Sigmoid colon (tissue), 4 donors: ENCODE measurements at regions not wholly inside any gene's neighbourhood (a gene's known extent, or its start where the extent isn't known, plus 50 kb on each side); places are given as distances from the start of the nearest gene placed in this dataset.

ENCODE experiments used
- POLR2A ChIP-seq, 2 donors: fragments of 450-650 bp; IDR thresholded peaks; one replicate each; pipeline ENCODE4 v1.6.1; 2016; ENCODE audit warnings: antibody characterized with exemption in 2 of 2, mild to moderate bottlenecking in 2 of 2, moderate library complexity in 2 of 2
- POLR2AphosphoS5 ChIP-seq, 4 donors: sonication (generic); formaldehyde crosslinking; IDR thresholded peaks; one replicate each; pipeline ENCODE4 v1.6.1; 2017; ENCODE audit warnings: antibody characterized with exemption in 4 of 4
- TF ChIP-seq, protein P1 (sequence below), 4 experiments: fragments of 450-650 bp in 3 of 4; fragments of 200-600 bp in 1 of 4; IDR thresholded peaks; one replicate each; pipeline ENCODE4 v1.5.1; 2016 to 2019; ENCODE audit warnings: antibody characterized with exemption in 4 of 4, mild to moderate bottlenecking in 3 of 4, moderate library complexity in 2 of 4

DNA sequence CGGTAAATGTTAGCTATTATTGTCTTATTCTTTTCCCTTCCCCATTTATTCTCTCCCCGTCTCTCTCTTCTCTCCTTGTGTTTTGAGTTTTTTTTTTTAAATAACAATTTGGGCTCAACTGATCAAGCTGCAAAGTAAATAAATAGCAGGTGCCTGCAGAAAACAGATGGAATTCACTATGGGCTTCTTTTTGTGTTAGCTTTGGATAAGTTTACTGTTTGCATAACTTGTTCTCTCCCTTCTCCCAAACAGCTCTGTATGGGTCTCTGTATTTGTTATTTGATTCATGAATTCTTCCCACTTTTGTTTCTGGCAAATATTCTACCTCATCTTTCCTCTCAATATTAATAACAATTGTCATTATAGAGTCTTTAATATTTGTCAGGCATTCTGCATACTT is 111.8 kb upstream of the ASTN2 start:
- TF ChIP-seq, protein P1, sequence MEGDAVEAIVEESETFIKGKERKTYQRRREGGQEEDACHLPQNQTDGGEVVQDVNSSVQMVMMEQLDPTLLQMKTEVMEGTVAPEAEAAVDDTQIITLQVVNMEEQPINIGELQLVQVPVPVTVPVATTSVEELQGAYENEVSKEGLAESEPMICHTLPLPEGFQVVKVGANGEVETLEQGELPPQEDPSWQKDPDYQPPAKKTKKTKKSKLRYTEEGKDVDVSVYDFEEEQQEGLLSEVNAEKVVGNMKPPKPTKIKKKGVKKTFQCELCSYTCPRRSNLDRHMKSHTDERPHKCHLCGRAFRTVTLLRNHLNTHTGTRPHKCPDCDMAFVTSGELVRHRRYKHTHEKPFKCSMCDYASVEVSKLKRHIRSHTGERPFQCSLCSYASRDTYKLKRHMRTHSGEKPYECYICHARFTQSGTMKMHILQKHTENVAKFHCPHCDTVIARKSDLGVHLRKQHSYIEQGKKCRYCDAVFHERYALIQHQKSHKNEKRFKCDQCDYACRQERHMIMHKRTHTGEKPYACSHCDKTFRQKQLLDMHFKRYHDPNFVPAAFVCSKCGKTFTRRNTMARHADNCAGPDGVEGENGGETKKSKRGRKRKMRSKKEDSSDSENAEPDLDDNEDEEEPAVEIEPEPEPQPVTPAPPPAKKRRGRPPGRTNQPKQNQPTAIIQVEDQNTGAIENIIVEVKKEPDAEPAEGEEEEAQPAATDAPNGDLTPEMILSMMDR (IDR thresholded peaks at IDR 0.05): no peak
- TF ChIP-seq POLR2AphosphoS5 (IDR thresholded peaks at IDR 0.05) (no peak), POLR2A (IDR thresholded peaks at IDR 0.05) (no peak)
